Fibroblast of lung (primary cell): ENCODE measurements at regions not wholly inside any gene's neighbourhood (a gene's known extent, or its start where the extent isn't known, plus 50 kb on each side); places are given as distances from the start of the nearest gene placed in this dataset.

Experiments used
- DNase-seq, 2 donors: peaks; one replicate each; pipeline versions ENCODE4 v3.0.0 to v3.0.0-alpha.2; 2010; ENCODE audit warnings: low read depth in 2 of 2
- H2AFZ ChIP-seq: 2 replicates; pipeline ENCODE4 v1.5.1; 2012; ENCODE audit warnings: low read length, control low read depth, inconsistent platforms
- H3K27ac ChIP-seq: 2 replicates; pipeline ENCODE4 v1.5.1; 2011; ENCODE audit warnings: low read length, control low read depth; ENCODE audit not compliant: insufficient read depth
- H3K27me3 ChIP-seq: 2 replicates; pipeline ENCODE4 v1.5.1; 2011; ENCODE audit warnings: mild to moderate bottlenecking, low read length; ENCODE audit not compliant: control insufficient read depth, insufficient read depth
- H3K36me3 ChIP-seq: 2 replicates; pipeline ENCODE4 v1.5.1; 2011; ENCODE audit warnings: low read length; ENCODE audit not compliant: control insufficient read depth, insufficient read depth
- H3K4me1 ChIP-seq: 2 replicates; pipeline ENCODE4 v1.5.1; 2011; ENCODE audit warnings: low read length; ENCODE audit not compliant: control insufficient read depth, insufficient read depth; ENCODE audit errors: extremely low read depth
- H3K4me2 ChIP-seq: 2 replicates; pipeline ENCODE4 v1.5.1; 2011; ENCODE audit warnings: low read length, control low read depth; ENCODE audit not compliant: insufficient read depth; ENCODE audit errors: extremely low read depth
- H3K4me3 ChIP-seq, 4 experiments: fragments of 200-600 bp in 1 of 4; sonication (generic) in 1 of 4; replicated peaks in 1 of 4; 2 replicates each; pipeline ENCODE4 v1.5.1; 2011 to 2016; ENCODE audit warnings: low read length in 4 of 4, low read depth in 3 of 4, mild to moderate bottlenecking in 3 of 4, control low read depth in 2 of 4, inconsistent platforms in 1 of 4, mixed read lengths in 1 of 4; ENCODE audit not compliant: insufficient read depth in 1 of 4; ENCODE audit errors: control extremely low read depth in 1 of 4
- H3K79me2 ChIP-seq: 2 replicates; pipeline ENCODE4 v1.5.1; 2012; ENCODE audit warnings: mild to moderate bottlenecking, low read length, inconsistent platforms; ENCODE audit not compliant: control insufficient read depth, insufficient read depth
- H3K9ac ChIP-seq: 2 replicates; pipeline ENCODE4 v1.5.1; 2011; ENCODE audit warnings: mild to moderate bottlenecking, low read length, control low read depth; ENCODE audit not compliant: insufficient read depth
- H3K9me3 ChIP-seq: 2 replicates; pipeline ENCODE4 v1.5.1; 2012; ENCODE audit warnings: low read depth, low read length; ENCODE audit not compliant: control insufficient read depth, insufficient read depth
- H4K20me1 ChIP-seq: 2 replicates; pipeline ENCODE4 v1.5.1; 2011; ENCODE audit warnings: low read length; ENCODE audit not compliant: control insufficient read depth, insufficient read depth; ENCODE audit errors: extremely low read depth
- CTCF ChIP-seq, 2 donors: IDR thresholded peaks in 1 of 2; conservative IDR thresholded peaks in 1 of 2; 1 replicate in 1 of 2; 2 replicates in 1 of 2; pipeline ENCODE4 v1.5.1; 2011 to 2012; ENCODE audit warnings: low read length in 2 of 2, control low read depth in 1 of 2, inconsistent platforms in 1 of 2, low read depth in 1 of 2, mild to moderate bottlenecking in 1 of 2
- EZH2 ChIP-seq: IDR thresholded peaks from 2 replicates; pipeline ENCODE4 v1.5.1; 2012; ENCODE audit warnings: low read length, control low read depth, mild to moderate bottlenecking; ENCODE audit errors: missing control alignments

- Histone ChIP-seq H4K20me1 (no peaks in the 10 kb centered on the region), H3K4me1 (no peaks in the 10 kb centered on the region), H3K4me2 (no peak overlapping the region), H3K4me3 (no peak overlapping the region), H3K36me3 (no peaks in the 10 kb centered on the region), H3K27me3 (no peaks in the 10 kb centered on the region), H3K79me2 (no peaks in the 10 kb centered on the region), H3K27ac (no peak overlapping the region), H3K9ac (no peak overlapping the region), H3K9me3 (no peaks in the 10 kb centered on the region), H2AFZ (no peak overlapping the region)
- TF ChIP-seq EZH2: no peak
- TF ChIP-seq CTCF (conservative IDR thresholded peaks at IDR 0.05 in 1 of 2, IDR thresholded peaks at IDR 0.05 in 1 of 2; ENCODE audit: low read depth in 1 of 2, low read length in 2 of 2): no peak
- no peak for DNase-seq
These were observed 395.5 kb downstream of the RPS6KC1 start for GRCh38 chr1:213446496-213446895.

- TF ChIP-seq EZH2: no peak
- TF ChIP-seq CTCF (conservative IDR thresholded peaks at IDR 0.05 in 1 of 2, IDR thresholded peaks at IDR 0.05 in 1 of 2; ENCODE audit: low read depth in 1 of 2, low read length in 2 of 2): no peak
- Histone ChIP-seq H3K9ac (no peak overlapping the region), H4K20me1 (no peaks in the 10 kb centered on the region), H2AFZ (no peak overlapping the region), H3K79me2 (no peaks in the 10 kb centered on the region), H3K4me2 (no peak overlapping the region), H3K36me3 (no peaks in the 10 kb centered on the region), H3K27me3 (no peaks in the 10 kb centered on the region), H3K9me3 (no peaks in the 10 kb centered on the region), H3K4me1 (no peaks in the 10 kb centered on the region), H3K27ac (no peak overlapping the region), H3K4me3 (no peak overlapping the region)
- no peak for DNase-seq
These were observed 397.3 kb downstream of the RPS6KC1 start for GRCh38 chr1:213448360-213448759.

- no peak overlapping the region for H3K9ac ChIP-seq
- H3K79me2 ChIP-seq: no peaks in the 10 kb centered on the region
- DNase-seq: no peak
- H4K20me1 ChIP-seq: no peaks in the 10 kb centered on the region
- H2AFZ ChIP-seq: no peak overlapping the region
- H3K4me2 ChIP-seq: no peak overlapping the region
- H3K4me3 ChIP-seq: no peak overlapping the region
- H3K27me3 ChIP-seq: no peaks in the 10 kb centered on the region
- no peaks in the 10 kb centered on the region for H3K36me3 ChIP-seq
- H3K9me3 ChIP-seq: no peaks in the 10 kb centered on the region
- TF ChIP-seq EZH2 (no peak), CTCF (conservative IDR thresholded peaks at IDR 0.05 in 1 of 2, IDR thresholded peaks at IDR 0.05 in 1 of 2; ENCODE audit: low read depth in 1 of 2, low read length in 2 of 2) (no peak)
- no peaks in the 10 kb centered on the region for H3K4me1 ChIP-seq
- H3K27ac ChIP-seq: no peak overlapping the region
These were observed 397.7 kb downstream of the RPS6KC1 start for GRCh38 chr1:213448776-213449175.
